HepG2 (cell line): ENCODE measurements at regions not wholly inside any gene's neighbourhood (a gene's known extent, or its start where the extent isn't known, plus 50 kb on each side); places are given as distances from the start of the nearest gene placed in this dataset.

Source experiments
- ATAC-seq: fragments of 200-7000 bp; cut with Tn5 transposase; 3 replicates; pipeline ENCODE4 v1.9.1; 2020; ENCODE audit warnings: mild to moderate bottlenecking, moderate library complexity
- BruUV-seq: library from RNA; stranded (reverse); fragments of 400-500 nt; replicated peaks from 2 replicates; lab custom pipeline; 2021; lab: Mats Ljungman, UMichigan
- CTCF ChIA-PET: fragments of 300-600 bp; formaldehyde crosslinking; extraction: SDS; loops from one replicate; lab custom pipeline; 2021; ENCODE audit warnings: low total read pairs, inconsistent platforms, low intra/inter-chr PET ratio; lab: Yijun Ruan, JAX
- POLR2A ChIA-PET: fragments of 350-600 bp; sonication (Branson Sonifier 250); formaldehyde crosslinking; loops from one replicate; lab custom pipeline; 2020; ENCODE audit warnings: antibody characterized with exemption, inconsistent platforms; lab: Yijun Ruan, JAX
- DNase-seq: peaks from one replicate; pipeline ENCODE4 v3.0.0-alpha.2; 2015; ENCODE audit warnings: low spot score
- FAIRE-seq: peaks from 3 replicates; lab custom pipeline; 2011; peaks lifted over from hg19 to GRCh38; lab: Jason Lieb, UNC
- H2AFZ ChIP-seq: one replicate; pipeline ENCODE4 v1.6.1; 2011; ENCODE audit warnings: low read length, inconsistent platforms
- H3K27ac ChIP-seq: fragments of 300-600 bp; 3 replicates; pipeline ENCODE4 v1.8.0; 2011; ENCODE audit warnings: mixed run types, mild to moderate bottlenecking, mixed read lengths, low read length, inconsistent platforms; ENCODE audit not compliant: insufficient read depth; ENCODE audit errors: extremely low read length
- H3K27me3 ChIP-seq, 2 experiments: fragments of 200-600 bp in 1 of 2; 2 replicates in 1 of 2; 3 replicates in 1 of 2; pipeline versions ENCODE4 v1.6.0 to v1.8.0; 2011; ENCODE audit warnings: low read length in 2 of 2, mild to moderate bottlenecking in 2 of 2, moderate library complexity in 2 of 2, inconsistent platforms in 1 of 2; ENCODE audit not compliant: insufficient read depth in 2 of 2, control insufficient read depth in 1 of 2
- H3K36me3 ChIP-seq, 2 experiments: fragments of 200-600 bp in 1 of 2; replicated peaks in 1 of 2; 2 replicates in 1 of 2; 3 replicates in 1 of 2; pipeline versions ENCODE4 v1.5.1 to v1.8.0; 2011; ENCODE audit warnings: low read length in 2 of 2, inconsistent platforms in 1 of 2; ENCODE audit not compliant: insufficient read depth in 2 of 2, control insufficient read depth in 1 of 2
- H3K4me1 ChIP-seq: 2 replicates; pipeline ENCODE4 v1.5.1; 2012; ENCODE audit warnings: low read length, inconsistent platforms; ENCODE audit not compliant: insufficient read depth
- H3K4me2 ChIP-seq: 2 replicates; pipeline ENCODE4 v1.6.0; 2011; ENCODE audit warnings: low read depth, low read length, inconsistent platforms
- H3K4me3 ChIP-seq, 3 experiments: fragments of 200-600 bp in 1 of 3; sonication (generic), shearing (Covaris generic) in 1 of 3; replicated peaks in 1 of 3; 2 replicates each; pipeline ENCODE4 v1.5.1; 2011 to 2016; ENCODE audit warnings: low read length in 3 of 3, inconsistent platforms in 2 of 3, low read depth in 2 of 3, mild to moderate bottlenecking in 2 of 3, control low read depth in 1 of 3, mixed read lengths in 1 of 3; ENCODE audit not compliant: insufficient read depth in 1 of 3
- H3K79me2 ChIP-seq: one replicate; pipeline ENCODE4 v1.6.1; 2011; ENCODE audit warnings: low read length, inconsistent platforms; ENCODE audit not compliant: insufficient read depth
- H3K9ac ChIP-seq: 2 replicates; pipeline ENCODE4 v1.6.0; 2011; ENCODE audit warnings: mild to moderate bottlenecking, low read depth, low read length, inconsistent platforms; ENCODE audit not compliant: insufficient read depth
- H3K9me3 ChIP-seq: 2 replicates; pipeline ENCODE4 v1.5.1; 2012; ENCODE audit warnings: mild to moderate bottlenecking, low read length
- H4K20me1 ChIP-seq: 2 replicates; pipeline ENCODE4 v1.6.0; 2011; ENCODE audit warnings: inconsistent platforms, mild to moderate bottlenecking, low read length, moderate library complexity; ENCODE audit not compliant: insufficient read depth
- ASH2L ChIP-seq: fragments of 300-600, 200-600 bp; sonication (generic); IDR thresholded peaks from 2 replicates; pipeline ENCODE4 v1.7.0; 2017; ENCODE audit warnings: low read depth, mild to moderate bottlenecking, moderate library complexity, mixed read lengths, low read length; ENCODE audit not compliant: insufficient read length
- ATF6 ChIP-seq: sonication (generic); formaldehyde crosslinking; conservative IDR thresholded peaks from 2 replicates; pipeline ENCODE4 v1.4.0; 2020; ENCODE audit warnings: missing genetic modification reagents
- FOXJ3 ChIP-seq: sonication (generic); formaldehyde crosslinking; IDR thresholded peaks from 2 replicates; pipeline ENCODE4 v1.4.0; 2020; ENCODE audit warnings: missing genetic modification reagents, mild to moderate bottlenecking, borderline replicate concordance
- KLF15 ChIP-seq: sonication (generic); formaldehyde crosslinking; IDR thresholded peaks from 2 replicates; pipeline ENCODE4 v1.8.1; 2023; ENCODE audit warnings: borderline replicate concordance, mild to moderate bottlenecking, inconsistent platforms, missing genetic modification reagents, mixed read lengths
- KLF6 ChIP-seq: IDR thresholded peaks from 2 replicates; pipeline ENCODE4 v1.8.0; 2016; ENCODE audit warnings: missing biosample characterization, missing genetic modification reagents
- MEIS2 ChIP-seq: sonication (generic); formaldehyde crosslinking; IDR thresholded peaks from 2 replicates; pipeline ENCODE4 v1.9.0; 2021; ENCODE audit warnings: mild to moderate bottlenecking, missing genetic modification reagents
- MTA1 ChIP-seq: sonication (generic); formaldehyde crosslinking; IDR thresholded peaks from 2 replicates; pipeline ENCODE4 v1.4.0; 2020; ENCODE audit warnings: missing genetic modification reagents, mild to moderate bottlenecking, borderline replicate concordance
- NFATC3 ChIP-seq: sonication (generic); formaldehyde crosslinking; IDR thresholded peaks from 2 replicates; pipeline ENCODE4 v1.5.1; 2020; ENCODE audit warnings: mild to moderate bottlenecking, missing genetic modification reagents
- ONECUT2 ChIP-seq: sonication (generic); formaldehyde crosslinking; IDR thresholded peaks from 2 replicates; pipeline ENCODE4 v1.4.0; 2020; ENCODE audit warnings: missing genetic modification reagents
- RERE ChIP-seq: IDR thresholded peaks from 2 replicates; pipeline ENCODE4 v1.6.1; 2016; ENCODE audit warnings: low read depth, missing genetic modification reagents, missing compliant biosample characterization
- SOX5 ChIP-seq: IDR thresholded peaks from 2 replicates; pipeline ENCODE4 v1.6.1; 2016; ENCODE audit warnings: borderline replicate concordance
- WIZ ChIP-seq: sonication (generic); formaldehyde crosslinking; IDR thresholded peaks from 2 replicates; pipeline ENCODE4 v1.5.1; 2020; ENCODE audit warnings: mild to moderate bottlenecking, missing genetic modification reagents
- ZBTB20 ChIP-seq: sonication (generic); formaldehyde crosslinking; IDR thresholded peaks from 2 replicates; pipeline ENCODE4 v1.8.1; 2023; ENCODE audit warnings: missing genetic modification reagents, low read depth, mild to moderate bottlenecking, borderline replicate concordance
- ZC3H4 ChIP-seq: sonication (generic); formaldehyde crosslinking; IDR thresholded peaks from 2 replicates; pipeline ENCODE4 v1.4.0; 2020; ENCODE audit warnings: missing genetic modification reagents, borderline replicate concordance
- ZNF501 ChIP-seq: sonication (generic); formaldehyde crosslinking; IDR thresholded peaks from 2 replicates; pipeline ENCODE4 v1.5.1; 2020; ENCODE audit warnings: mild to moderate bottlenecking, moderate library complexity, missing genetic modification reagents
- ZNF546 ChIP-seq: sonication (generic); formaldehyde crosslinking; conservative IDR thresholded peaks from 2 replicates; pipeline ENCODE4 v1.8.1; 2023; ENCODE audit warnings: mild to moderate bottlenecking, missing genetic modification reagents
- in situ Hi-C: cut with HindIII; loops from 2 replicates; pipeline ENCODE4 v1.10.0; 2017; ENCODE audit warnings: low pct_unique_long_range_greater_than_20kb; ENCODE audit not compliant: extremely low pct_ligation_motif_present
- intact Hi-C: fragments of 100-400 bp; cut with micrococcal nuclease; formaldehyde crosslinking; loops from one replicate; pipeline ENCODE4 v1.10.0; 2022; ENCODE audit not compliant: unreplicated experiment
- TF ChIP-seq, protein P1 (sequence below): sonication (generic); formaldehyde crosslinking; IDR thresholded peaks from 2 replicates; pipeline ENCODE4 v1.4.0; 2020; ENCODE audit warnings: missing genetic modification reagents

DNA sequence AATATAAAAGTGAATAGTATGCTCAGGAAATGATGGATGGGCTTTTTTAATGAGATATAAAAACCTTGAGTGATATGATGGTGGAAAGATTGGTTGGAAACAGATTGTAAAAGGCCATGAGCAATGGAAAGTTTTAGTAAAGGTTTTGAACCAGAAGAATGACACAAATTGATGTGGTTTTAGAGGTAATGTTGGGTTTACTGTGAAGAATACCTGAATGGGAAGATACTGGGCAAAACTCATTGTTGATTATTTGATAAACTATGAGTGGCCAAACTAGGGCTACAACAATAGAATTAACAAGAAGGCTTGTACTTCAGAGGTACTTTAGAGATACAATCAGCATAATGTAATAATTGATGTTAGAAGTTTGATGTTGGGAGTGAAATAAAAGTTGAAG, 108.5 kb downstream of the PTGS2 start:
- Histone ChIP-seq H3K4me3 (no peak overlapping the region), H3K27me3 (no peaks in the 10 kb centered on the region), H2AFZ (no peak overlapping the region), H3K79me2 (no peaks in the 10 kb centered on the region), H3K9me3 (no peaks in the 10 kb centered on the region), H3K27ac (no peak overlapping the region), H3K4me2 (no peak overlapping the region), H4K20me1 (no peaks in the 10 kb centered on the region), H3K4me1 (no peaks in the 10 kb centered on the region), H3K36me3 (no peaks in the 10 kb centered on the region), H3K9ac (no peak overlapping the region)
- in situ Hi-C loops = no loop called here
- no peak for DNase-seq
- ChIA-PET POLR2A (no interaction called here), CTCF (no interaction called here)
- BruUV-seq = no TSS peak
- ATAC-seq = no peak
- intact Hi-C loops = no loop called here
- FAIRE-seq = no peak
- TF ChIP-seq ZC3H4 (CRISPR knock-in tag) (no peak), MEIS2 (CRISPR knock-in tag) (no peak), KLF15 (CRISPR knock-in tag) (no peak), RERE (CRISPR knock-in tag) (no peak), ASH2L (no peak), SOX5 (CRISPR knock-in tag) (no peak), ONECUT2 (CRISPR knock-in tag) (no peak), ATF6 (CRISPR knock-in tag) (no peak), NFATC3 (CRISPR knock-in tag) (no peak), KLF6 (CRISPR knock-in tag) (no peak), ZNF501 (CRISPR knock-in tag) (no peak), MTA1 (no peak), ZNF546 (CRISPR knock-in tag) (no peak), ZBTB20 (CRISPR knock-in tag) (no peak), FOXJ3 (CRISPR knock-in tag) (no peak), WIZ (CRISPR knock-in tag) (no peak)
- TF ChIP-seq, protein P1, sequence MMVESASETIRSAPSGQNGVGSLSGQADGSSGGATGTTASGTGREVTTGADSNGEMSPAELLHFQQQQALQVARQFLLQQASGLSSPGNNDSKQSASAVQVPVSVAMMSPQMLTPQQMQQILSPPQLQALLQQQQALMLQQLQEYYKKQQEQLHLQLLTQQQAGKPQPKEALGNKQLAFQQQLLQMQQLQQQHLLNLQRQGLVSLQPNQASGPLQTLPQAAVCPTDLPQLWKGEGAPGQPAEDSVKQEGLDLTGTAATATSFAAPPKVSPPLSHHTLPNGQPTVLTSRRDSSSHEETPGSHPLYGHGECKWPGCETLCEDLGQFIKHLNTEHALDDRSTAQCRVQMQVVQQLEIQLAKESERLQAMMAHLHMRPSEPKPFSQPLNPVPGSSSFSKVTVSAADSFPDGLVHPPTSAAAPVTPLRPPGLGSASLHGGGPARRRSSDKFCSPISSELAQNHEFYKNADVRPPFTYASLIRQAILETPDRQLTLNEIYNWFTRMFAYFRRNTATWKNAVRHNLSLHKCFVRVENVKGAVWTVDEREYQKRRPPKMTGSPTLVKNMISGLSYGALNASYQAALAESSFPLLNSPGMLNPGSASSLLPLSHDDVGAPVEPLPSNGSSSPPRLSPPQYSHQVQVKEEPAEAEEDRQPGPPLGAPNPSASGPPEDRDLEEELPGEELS (CRISPR knock-in tag) = no peak
